Activated CD4-positive, alpha-beta T cell treated with anti-CD3 and anti-CD28 coated beads, Interleukin-2, amount 50 U/mL, for 48 hours (primary cell): ENCODE measurements at regions not wholly inside any gene's neighbourhood (a gene's known extent, or its start where the extent isn't known, plus 50 kb on each side); places are given as distances from the start of the nearest gene placed in this dataset.

Experiments
- DNase-seq, 2 experiments: peaks; one replicate each; pipeline ENCODE4 v3.0.0-alpha.2; 2020

- no peak for DNase-seq
Measured at GRCh38 chr18:32542221-32542798, 71.6 kb upstream of the GAREM1 start.

DNA sequence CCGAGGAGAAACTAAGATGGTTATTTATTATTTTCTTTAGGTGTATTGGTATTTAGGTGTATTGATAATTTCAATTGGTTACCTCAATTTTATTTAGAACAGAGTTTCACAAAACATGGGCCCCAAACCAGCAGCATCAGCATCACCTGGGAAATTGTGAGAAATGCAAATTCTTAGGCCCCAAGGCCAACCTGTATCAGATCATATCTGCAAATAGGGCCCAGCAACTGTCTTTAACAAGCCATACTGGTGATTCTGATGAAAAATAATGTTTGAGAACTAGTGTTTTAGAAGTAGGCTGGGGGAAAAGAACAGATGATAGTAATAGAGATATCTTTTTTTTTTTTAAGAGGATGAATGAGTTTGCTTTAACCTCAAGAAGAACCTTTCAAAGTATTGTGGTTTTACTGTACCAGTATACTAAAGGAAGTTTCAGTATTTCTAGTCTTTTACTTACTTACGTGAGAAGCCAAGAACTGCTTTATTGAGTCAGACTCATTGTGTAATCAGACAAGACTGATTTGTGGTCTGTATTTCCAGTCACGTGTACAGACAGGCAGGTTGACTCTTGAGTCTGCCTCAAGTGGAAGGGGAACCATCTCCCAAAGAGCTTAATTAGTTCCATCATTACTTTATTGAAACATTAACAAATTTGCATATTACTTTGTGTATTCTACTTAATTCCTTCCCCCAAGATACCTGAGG, 60.4 kb upstream of the GAREM1 start:
- no peak for DNase-seq

DNA sequence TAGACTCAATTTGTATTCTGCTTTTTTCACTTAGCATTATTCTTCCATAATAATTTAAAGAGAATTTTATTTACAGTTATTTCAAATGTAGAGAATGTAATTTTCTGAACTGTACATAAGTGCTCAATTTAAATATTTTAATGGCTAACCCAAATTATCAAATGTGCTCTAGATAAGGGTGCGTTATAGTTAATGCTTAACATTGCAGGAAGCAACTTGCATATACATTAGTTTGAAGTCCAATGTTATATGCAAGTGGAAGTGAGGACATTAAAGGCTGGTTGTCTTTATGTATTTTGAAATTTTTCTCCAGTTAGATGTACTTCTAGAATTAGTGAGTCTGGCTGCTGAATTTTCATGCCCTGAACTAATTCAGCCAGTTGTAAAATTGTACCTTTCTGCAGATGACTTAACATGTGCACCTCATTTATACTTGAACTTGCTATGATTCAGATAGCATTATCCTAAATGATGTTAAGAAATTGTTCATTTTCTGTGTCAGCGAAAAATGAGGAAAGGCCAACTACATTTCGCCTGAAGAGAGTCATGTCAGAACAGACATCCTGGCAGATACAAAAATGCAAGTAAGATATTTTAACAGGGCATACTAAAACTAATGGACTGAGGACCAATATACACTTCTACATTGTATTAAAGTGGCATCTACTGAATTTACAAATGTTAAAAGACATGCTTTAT, 59.2 kb upstream of the GAREM1 start:
- no peak for DNase-seq

GRCh38 chr18:32520771-32521170, 50.1 kb upstream of the GAREM1 start:
- DNase-seq, result no peak
